SK-N-MC (cell line): ENCODE measurements at regions not wholly inside any gene's neighbourhood (a gene's known extent, or its start where the extent isn't known, plus 50 kb on each side); places are given as distances from the start of the nearest gene placed in this dataset.

Source experiments
- EZH2 ChIP-seq: fragments of 200-600 bp; sonication (generic); IDR thresholded peaks from one replicate; pipeline ENCODE4 v1.6.1; 2017; ENCODE audit warnings: antibody characterized with exemption
- POLR2AphosphoS5 ChIP-seq: IDR thresholded peaks from 2 replicates; pipeline ENCODE4 v1.6.1; 2012; ENCODE audit warnings: mild to moderate bottlenecking, low read depth, low read length, borderline replicate concordance

DNA sequence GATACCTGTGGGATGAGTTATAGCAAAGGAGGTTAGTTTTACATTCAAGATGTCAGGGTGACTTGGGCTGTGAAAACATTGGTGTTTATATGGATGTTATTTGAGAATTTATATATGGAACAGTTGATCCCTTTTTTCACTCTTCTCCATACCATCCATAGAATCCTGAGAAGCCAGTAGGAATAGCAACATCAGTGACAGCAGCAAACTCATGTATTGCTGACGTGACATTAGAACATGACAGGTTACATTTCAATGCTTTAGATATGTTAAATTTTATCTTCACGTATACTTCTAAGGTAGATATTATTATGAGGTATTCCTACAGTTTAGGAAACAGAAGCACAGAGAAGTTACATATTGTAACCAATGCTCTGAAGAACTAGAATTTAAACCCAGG, 745.2 kb upstream of the GCFC2 start:
- TF ChIP-seq POLR2AphosphoS5 (no peak), EZH2 (no peak)
